ENCODE measurements at regions not wholly inside any gene's neighbourhood (a gene's known extent, or its start where the extent isn't known, plus 50 kb on each side); places are given as distances from the start of the nearest gene placed in this dataset.

- TF ChIP-seq CTCF (IDR thresholded peaks at IDR 0.05) (no peak), EP300 (IDR thresholded peaks at IDR 0.05) (no peak)
Measured at GRCh38 chr1:58157256-58157655, 389.3 kb downstream of the OMA1 start.
